Kidney epithelial cell (primary cell): ENCODE measurements at regions not wholly inside any gene's neighbourhood (a gene's known extent, or its start where the extent isn't known, plus 50 kb on each side); places are given as distances from the start of the nearest gene placed in this dataset.
"Not testable (repeated sequence)": the region's sequence is repeated elsewhere in the genome, so short reads cannot be mapped to it uniquely, and the experiment has no call there.

Source experiments
- DNase-seq: peaks from one replicate; pipeline ENCODE4 v3.0.0-alpha.2; 2010; ENCODE audit warnings: low read depth
- H3K27me3 ChIP-seq: 2 replicates; pipeline ENCODE4 v1.6.0; 2011; ENCODE audit warnings: low read length; ENCODE audit not compliant: control insufficient read depth, insufficient read depth
- H3K36me3 ChIP-seq: 2 replicates; pipeline ENCODE4 v1.5.1; 2011; ENCODE audit warnings: low read length; ENCODE audit not compliant: control insufficient read depth, insufficient read depth
- H3K4me3 ChIP-seq: 2 replicates; pipeline ENCODE4 v1.5.1; 2011; ENCODE audit warnings: low read depth, mild to moderate bottlenecking, control low read depth, low read length
- CTCF ChIP-seq: IDR thresholded peaks from 2 replicates; pipeline ENCODE4 v1.5.1; 2011; ENCODE audit warnings: mild to moderate bottlenecking, moderate library complexity, low read length, control low read depth, inconsistent platforms; ENCODE audit not compliant: insufficient read depth, poor library complexity, severe bottlenecking

GRCh38 chr4:174387143-174387542 is 103.4 kb downstream of the CEP44 start:
- Histone ChIP-seq H3K4me3 (no peak overlapping the region), H3K27me3 (no peaks in the 10 kb centered on the region), H3K36me3 (no peaks in the 10 kb centered on the region)
- TF ChIP-seq CTCF: no peak
- no peak for DNase-seq

GRCh38 chr4:174383783-174384182 is 100.1 kb downstream of the CEP44 start:
- DNase-seq: no peak

GRCh38 chr4:174382938-174383605 is 99.4 kb downstream of the CEP44 start:
- H3K36me3 ChIP-seq, H3K4me3 ChIP-seq, H3K27me3 ChIP-seq, DNase-seq: not testable (repeated sequence)

More at GRCh38 chr4:174383783-174384182, 100.1 kb downstream of the CEP44 start:
- no peaks in the 10 kb centered on the region for H3K27me3 ChIP-seq
- TF ChIP-seq CTCF: no peak
- H3K36me3 ChIP-seq: no peaks in the 10 kb centered on the region
- H3K4me3 ChIP-seq: no peak overlapping the region
